GM18861 (cell line): ENCODE measurements at regions not wholly inside any gene's neighbourhood (a gene's known extent, or its start where the extent isn't known, plus 50 kb on each side); places are given as distances from the start of the nearest gene placed in this dataset.
"Not testable (repeated sequence)": the region's sequence is repeated elsewhere in the genome, so short reads cannot be mapped to it uniquely, and the experiment has no call there.

Experiments
- ATAC-seq: cut with Tn5 transposase; IDR thresholded peaks from one replicate; pipeline ENCODE4 v1.9.1; 2021; ENCODE audit not compliant: unreplicated experiment

DNA sequence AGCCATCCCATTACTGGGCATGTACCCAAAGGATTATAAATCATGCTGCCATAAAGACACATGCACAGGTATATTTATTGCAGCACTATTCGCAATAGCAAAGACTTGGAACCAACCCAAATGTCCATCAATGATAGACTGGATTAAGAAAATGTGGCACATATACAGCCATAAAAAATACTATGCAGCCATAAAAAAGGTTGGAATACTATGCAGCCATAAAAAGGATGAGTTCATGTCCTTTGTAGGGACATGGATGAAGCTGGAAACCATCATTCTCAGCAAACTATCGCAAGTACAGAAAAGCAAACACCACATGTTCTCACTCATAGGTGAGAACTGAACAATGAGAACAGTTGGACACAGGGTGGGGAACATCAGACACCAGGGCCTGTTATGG, 151.5 kb downstream of the PLK2 start:
- not testable (repeated sequence) for ATAC-seq

DNA sequence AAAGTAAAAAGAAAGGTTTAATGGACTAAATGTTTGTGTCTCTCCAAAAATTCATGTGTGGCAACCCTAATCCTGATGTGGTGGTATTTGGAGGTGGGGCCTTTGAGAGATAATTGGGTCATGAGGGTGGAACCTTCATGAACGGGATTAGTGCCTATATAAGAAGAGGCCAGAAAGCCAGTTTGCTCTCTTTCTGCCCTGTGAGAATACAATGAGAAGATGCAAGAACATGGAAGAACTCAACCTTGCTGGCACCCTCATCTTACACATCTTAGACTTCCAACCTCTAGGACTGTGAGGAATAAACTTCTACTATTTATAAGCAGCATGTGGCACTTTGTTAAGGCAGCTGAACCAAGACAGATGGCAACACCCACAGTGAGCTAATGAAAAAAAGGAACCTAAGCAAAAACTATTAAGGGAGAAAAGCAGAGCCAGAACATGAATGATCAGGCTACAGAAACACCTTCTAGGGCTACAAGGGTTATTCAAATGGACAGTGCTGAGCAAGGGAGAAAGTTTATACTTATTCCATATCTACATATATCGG, 159.5 kb downstream of the PLK2 start:
- no peak for ATAC-seq

DNA sequence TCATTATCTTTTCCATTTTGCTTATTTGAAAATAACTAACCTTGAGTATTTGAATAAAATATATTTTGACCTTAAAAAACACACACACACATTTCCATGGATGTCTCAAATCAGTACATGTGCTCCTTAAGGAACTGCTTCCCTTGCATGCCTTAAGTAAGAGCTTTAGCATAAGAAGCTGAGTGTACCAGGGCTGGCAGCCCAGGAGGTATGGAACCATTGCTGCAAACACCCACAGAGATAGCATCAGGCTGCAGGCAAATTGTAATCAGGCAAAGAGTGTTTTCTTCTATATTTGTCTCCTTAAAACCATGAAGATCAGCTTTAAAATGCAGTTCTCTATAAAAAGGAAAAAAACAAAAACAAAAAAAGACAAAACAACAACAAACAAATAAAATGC, 160.6 kb downstream of the PLK2 start:
- ATAC-seq = no peak

DNA sequence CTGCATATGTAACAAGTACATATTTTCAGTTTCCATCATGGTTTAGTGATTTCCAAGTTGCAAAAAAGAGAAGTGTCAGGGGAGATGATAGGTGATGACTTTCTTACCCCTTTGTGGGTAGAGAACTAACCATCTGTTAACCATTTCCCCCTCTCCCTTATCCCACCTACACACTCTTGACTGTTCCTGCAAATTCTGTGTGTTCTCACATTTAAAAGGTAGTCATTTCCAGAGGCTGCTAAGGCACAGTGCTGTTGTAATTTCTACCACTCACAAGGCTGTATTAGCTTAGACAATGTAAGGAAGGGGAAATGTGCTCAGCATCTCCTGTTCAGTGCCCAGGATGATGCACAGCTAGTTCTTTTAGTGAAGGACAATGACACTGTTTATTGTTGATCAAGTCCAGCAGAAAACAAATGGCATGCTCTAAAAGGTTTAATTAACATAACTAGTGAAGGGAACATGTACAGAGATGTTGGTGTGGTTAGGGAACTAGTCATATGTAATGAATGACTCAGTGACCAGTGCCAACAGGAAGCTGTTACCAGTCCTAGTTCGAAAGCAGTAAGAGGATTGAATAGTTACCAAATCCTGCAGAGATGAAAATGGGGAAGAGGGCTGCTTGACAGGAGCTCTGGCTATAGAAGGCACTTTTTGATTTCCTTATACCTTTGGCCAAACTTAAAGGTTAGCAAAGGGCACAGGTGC, 165.1 kb downstream of the PLK2 start:
- ATAC-seq = no peak

DNA sequence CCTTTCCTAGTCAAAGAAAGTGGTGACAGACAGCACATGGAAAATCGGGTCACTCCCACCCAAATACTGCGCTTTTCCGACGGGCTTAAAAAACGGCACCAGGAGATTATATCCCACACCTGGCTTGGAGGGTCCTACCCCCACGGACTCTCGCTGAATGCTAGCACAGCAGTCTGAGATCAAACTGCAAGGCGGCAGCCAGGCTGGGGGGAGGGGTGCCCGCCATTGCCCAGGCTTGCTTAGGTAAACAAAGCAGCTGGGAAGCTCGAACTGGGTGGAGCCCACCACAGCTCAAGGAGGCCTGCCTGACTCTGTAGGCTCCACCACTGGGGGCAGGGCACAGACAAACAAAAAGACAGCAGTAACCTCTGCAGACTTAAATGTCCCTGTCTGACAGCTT, 171.6 kb downstream of the PLK2 start:
- not testable (repeated sequence) for ATAC-seq

DNA sequence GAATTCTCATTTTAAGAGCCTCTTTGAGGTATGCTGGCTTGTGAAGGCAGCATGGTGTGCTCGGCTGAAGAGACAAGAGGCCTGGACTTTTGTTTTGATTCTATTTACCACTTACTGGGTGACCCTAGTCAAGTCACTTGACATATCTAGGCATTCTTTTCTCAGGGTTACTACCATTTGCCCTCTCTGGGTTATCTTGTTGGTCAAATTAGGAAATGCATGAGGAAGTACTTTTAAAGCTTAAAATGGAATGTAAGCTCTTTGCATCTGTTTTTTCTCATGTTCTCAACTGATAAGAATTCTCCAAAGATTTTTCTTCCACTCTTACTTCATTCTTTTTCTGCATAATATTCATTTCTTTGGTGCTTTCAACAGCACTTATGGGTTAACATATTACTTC, 173.1 kb downstream of the PLK2 start:
- no peak for ATAC-seq

DNA sequence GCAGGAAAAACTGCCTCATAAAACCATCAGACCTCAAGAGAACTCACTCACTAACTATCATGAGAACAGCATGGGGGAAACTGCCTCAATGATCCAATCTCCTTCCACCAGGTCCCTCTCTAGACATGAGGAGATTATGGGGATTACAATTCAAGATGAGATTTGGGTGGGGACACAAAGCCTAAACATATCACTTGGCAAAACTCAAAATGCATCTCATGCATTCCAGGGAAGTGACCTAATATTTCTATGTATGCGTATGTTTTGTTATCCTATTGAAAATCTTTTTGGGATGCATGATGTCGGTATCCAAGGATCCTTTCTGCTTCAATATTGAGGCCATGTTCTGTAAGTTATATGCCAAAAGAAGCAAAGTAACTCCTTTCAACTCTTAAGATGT, 174.0 kb downstream of the PLK2 start:
- no peak for ATAC-seq

DNA sequence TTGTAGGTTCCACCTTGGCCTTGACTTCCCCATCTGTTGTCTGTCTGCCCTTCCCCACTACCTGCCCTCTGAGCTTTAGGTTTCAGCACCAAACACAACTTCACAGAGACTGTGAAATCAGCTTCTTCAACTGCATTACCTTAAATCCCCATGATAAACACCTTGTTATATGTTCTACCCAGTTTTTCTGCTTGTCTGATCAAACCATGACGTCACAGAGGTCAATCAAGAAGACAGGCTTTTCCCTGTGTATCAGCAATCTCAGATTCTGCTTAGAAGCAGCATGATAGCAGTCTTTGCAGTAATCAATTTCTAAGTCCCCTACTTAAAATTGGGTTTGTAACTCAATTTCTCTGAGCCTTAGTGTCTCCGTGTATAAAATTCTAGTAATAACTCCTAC, 175.0 kb downstream of the PLK2 start:
- ATAC-seq = no peak

DNA sequence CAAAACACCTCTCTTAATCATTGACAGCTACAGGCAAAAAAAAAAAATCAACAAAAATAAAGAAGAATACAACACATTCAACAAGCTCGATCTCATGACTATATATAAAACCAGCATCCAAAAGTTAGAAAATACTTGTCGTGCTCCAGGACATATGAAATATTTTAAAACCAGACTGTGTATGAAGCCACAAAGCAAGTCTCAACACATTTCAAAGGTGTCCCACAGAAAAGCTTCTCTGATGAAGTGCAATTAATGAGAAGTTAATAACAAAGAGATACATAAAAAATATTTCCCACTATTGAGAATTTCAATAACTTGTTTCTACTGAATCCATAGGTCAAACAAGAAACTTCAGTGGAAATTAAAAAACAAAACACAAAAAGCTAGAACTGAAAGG, 178.7 kb downstream of the PLK2 start:
- ATAC-seq = no peak

DNA sequence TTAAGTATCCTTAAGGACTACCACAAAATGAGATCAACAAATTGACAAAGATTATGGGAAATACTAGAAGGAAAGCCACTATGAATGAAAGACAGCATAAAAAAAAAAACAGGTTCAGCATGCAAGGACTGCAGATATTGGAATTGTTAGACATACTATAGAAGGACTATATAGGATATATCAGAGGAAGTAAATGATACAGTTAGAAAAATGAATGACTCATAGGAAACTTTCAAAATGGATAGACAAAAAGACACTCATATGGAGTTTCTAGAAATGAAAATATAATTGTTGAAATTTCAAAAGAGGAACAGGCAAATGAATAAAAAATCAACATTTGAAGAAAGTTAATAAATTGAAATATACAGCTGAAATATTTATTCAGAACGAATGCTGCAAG, 180.6 kb downstream of the PLK2 start:
- no peak for ATAC-seq

DNA sequence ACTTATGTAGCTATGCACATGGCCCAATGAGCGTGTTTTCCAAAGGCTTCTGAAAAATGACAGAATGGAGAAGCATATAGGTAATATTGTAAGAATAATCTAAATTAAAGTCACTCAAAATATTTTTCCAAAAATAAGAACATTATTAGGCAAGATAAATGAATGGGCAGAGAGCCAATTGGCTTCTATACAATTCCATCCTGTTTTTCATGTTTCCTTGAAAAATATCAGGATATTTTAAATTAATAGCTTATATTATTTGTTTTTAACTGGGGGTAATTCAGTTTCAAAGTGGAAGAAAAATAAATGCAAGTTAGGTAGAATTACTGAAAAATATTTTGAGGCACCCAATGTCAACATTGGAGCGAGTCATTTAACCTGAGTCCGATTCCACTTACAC, 183.5 kb downstream of the PLK2 start:
- no peak for ATAC-seq

DNA sequence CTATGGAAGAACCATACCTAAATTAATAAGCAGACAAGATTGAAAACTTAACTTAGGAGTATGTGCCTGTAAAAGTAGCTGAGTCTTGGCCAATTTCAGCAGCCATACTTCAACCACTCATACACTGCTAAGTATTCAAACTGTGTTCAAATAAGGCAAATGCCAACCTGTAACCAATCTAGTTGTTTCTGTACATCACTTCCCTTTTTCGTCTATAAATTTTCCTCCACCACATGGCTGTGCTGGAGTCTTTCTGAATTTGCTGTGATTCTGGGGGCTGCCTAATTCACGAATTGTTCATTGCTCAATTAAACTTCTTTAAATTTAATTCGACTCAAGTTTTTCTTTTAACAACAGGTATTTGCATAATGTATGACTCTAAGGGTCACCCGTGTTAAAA, 184.4 kb downstream of the PLK2 start:
- ATAC-seq = no peak

DNA sequence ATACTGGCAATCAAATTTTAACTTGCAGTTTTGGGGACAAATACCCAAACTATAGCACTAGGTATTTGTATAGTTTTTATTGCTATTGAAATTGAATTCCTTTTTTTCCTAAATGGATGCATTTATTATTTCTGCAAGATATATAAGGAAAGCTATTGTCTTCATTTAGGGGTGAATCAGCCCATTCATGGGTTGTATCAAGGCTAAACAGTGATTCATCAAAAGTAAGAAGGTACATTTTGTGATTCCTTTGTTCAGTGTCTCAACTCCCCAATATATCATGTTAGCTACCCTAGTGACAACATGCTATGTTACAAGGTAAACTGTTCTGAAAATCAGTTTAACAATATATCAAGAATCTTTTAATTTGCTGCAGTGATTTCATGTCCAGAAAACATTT, 185.7 kb downstream of the PLK2 start:
- no peak for ATAC-seq

DNA sequence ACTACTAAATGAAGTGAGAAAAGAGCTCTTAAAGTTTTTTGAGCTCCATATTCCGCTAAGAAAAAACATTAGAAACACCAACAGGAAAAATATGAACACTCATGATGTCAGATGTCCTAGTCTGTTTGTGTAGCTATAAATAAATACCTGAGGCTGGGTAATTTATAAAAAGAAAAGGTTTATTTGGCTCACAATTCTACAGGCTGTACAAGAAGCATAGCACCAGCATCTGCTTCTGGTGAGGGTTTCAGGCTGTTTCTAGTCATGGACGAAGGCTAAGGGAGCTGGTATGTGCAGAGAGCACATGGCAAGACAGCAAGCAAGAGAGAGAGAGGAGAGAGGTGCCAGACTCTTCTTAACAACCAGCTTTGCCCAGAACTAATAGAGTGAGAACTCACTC, 186.2 kb downstream of the PLK2 start:
- no peak for ATAC-seq

DNA sequence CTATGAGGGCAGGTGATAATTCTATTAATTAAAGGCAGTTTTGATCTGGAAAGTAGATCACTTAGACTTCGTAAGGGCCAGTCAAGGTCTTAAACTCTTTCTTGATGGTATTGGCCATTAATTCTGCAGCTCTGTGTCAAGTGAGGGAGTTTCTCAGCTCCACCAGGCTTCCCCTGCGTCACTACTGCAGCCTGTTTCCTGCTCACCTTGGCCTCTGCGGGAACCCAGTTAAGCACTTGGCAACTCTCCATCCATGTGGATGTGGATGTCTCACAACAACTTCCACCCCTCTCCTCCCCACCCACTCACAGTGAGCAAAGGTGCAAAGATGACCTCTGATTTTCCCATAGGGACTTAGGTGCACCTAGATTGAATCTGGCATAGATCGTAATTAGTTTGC, 191.6 kb downstream of the PLK2 start:
- ATAC-seq = no peak

DNA sequence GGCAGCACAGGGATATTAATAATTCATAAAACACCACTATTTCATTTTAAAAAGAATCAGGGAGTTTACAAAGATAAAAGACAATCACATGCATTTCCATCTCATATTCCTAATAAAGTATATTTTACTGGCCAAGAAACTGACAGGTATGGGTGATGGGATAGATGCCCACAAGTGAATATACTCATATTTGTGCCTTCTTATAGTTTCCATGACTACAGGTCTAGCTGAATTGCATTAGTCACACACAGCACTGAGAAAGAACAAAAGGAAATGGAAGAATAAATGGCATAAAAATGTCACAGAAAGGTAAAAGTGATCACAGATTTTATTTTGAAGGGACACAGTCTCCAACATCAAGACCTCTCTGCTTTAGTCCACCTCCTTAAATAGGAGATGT, 193.5 kb downstream of the PLK2 start:
- no peak for ATAC-seq

DNA sequence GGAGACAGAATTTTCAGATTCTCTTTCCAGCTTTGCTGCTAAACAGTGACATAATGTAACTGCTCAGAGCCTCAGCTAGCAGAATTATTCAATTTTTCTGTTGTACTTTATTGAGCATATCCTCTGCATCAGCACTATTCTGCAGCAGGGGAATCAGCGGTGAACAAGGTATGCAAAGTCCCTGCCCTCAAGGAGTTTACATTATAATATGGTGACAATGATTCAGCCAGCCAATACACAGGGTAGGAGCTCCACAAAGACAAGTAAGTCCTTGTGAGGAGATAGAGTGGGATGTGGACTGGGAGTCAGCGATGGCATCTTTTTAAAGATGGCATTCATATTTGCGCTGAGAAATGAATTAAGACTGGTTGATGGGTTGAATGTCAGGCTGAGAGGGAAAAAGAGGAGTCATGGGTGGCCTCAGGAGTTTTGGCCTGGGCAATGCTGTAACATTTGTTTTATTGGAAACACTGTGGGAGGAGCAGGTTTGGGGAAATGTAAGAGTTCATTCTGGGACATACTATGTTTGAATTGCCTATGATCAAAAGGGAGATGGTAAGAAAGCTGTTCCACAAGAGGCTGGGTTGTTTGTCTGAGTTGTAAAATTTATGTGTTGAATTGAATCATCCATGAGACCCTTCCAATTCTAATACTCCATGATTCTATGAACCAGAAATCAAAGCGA, 194.5 kb downstream of the PLK2 start:
- ATAC-seq = no peak

DNA sequence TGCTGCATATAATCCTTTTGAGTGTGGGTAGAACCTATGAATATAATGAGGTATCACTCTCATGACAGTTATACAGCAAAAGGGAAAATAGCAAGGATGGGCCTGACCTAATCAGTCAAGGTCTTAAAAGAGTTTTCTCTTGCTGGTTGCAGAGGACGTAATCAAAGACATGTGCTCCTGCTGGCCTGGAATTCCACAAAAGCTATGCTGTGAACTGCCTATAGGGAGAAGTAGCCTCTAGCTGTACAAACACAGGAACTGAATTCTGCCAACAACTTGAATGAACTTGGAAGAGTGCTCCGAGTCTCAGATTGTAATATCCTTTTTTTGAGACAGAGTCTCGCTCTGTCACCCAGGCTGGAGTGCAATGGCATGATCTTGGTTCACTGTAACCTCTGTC, 195.6 kb downstream of the PLK2 start:
- no peak for ATAC-seq

DNA sequence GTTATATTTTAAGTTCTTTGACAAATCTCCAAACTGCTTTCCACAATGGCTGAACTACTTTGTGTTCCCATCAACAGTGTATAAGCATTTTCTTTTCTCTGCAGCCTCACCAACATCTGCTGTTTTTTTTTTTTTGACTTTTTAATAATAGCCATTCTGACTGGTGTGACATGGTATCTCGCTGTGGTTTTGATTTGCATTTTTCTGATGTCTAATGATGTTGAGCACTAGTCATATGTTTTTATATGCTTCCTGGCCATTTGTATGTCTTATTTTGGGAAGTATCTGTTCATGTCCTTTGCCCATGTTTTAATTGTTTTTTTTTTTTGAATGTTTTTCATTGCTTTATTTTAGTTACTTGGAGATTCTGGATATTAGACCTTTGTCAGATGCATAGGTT, 196.6 kb downstream of the PLK2 start:
- ATAC-seq = no peak

DNA sequence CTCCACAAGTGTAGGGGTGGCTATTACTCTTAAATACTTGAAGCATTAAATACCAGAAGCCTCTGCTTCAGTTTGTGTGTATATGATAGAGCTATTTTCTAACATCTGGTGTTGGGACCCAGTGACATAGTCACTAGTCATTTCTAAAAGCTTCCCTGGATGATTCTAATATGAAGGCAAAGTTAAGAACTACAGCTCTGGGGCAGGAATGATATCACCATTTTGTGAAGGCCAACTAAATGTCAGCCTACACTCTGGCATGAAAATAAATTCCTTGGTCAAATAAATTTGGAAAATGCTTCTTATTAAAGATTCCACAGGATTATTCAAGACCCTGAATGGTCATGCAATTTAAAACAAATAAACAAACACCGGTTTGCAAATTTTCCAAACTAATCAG, 197.7 kb downstream of the PLK2 start:
- no peak for ATAC-seq

DNA sequence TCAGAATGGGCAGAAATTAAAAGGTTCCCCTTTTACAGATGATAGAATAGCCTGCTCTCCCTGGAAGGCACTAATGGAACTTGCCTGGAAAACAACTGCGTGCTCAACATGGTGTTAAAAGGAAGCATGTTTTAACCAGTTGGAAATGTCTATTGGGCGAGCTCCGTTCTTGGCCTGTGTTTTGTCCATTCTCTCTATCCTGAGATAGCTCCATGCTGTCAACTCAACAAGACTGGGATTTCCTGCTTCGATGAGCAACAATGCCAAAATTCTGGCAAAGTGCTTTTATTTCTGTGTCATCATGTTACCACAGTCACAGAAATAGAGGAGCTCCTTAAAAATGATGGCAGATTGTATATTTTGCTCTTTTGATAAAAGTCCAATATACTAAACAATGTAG, 198.3 kb downstream of the PLK2 start:
- ATAC-seq = no peak

DNA sequence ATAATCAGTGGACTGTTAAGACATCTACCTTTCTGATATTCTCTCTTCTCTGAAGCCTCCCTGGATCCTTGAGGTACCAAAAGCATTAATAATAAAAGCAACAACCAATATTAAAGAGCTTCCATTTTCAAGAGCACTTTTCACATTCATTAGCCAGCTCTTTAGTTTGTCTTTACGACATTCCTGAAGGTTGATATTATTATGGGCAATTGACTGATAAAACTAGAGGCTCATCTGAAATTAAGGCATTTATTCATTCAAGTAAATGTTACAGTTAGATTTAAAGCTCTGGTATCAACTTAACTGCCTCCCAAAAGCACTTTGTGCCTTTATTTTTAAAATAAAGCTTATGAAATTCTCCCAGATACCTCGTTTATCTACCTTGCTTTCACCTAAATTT, 199.6 kb downstream of the PLK2 start:
- no peak for ATAC-seq

DNA sequence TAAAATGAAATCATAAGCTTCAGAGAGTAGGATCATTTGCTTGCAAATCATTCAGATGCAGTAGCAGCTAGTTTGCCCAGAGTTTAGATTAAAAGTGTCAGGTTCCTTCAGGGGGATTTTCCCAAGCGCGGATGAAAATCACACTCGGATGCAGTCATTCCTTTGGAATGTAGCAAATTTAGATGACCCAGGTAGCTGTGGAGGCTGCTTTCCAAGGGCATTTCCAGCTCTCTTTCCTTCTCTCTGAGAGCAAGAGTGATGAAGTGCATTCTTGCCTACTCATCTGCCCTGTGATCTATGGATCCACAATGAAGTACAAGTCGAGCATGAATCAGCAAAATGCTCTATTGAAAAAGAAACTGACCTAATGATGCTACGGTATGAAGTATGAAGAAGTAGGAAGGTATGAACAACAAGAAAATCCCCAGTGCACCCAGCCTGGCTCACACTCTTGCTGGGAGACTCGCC, 200.2 kb downstream of the PLK2 start:
- ATAC-seq = no peak
